Central memory CD4-positive, alpha-beta T cell (primary cell): ENCODE measurements at regions not wholly inside any gene's neighbourhood (a gene's known extent, or its start where the extent isn't known, plus 50 kb on each side); places are given as distances from the start of the nearest gene placed in this dataset.

Source experiments
- DNase-seq: peaks from one replicate; pipeline ENCODE4 v3.0.0; 2022

- DNase-seq = no peak
Measured at GRCh38 chr19:29401712-29402421, 123.9 kb upstream of the VSTM2B start.

DNA sequence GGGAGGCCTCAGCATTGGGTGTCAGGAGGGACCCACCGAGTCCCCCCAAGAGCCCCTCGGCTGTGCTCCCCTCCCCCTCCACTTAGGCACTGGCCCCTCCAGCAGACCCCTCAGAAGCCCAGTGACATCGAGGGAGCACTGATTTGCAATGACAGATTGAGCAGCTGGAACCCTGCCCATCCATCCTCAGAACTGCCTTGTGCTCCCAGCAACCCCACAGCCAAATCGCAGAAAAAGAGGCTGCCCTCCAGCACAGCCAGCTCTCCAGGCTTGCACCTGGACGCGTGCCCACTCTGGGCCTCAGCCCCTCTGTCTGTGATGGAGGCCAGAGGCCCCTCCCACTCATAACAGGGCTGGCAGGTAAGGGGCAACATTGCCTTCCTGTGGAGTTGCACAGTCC, 123.2 kb upstream of the VSTM2B start:
- DNase-seq = no peak

DNA sequence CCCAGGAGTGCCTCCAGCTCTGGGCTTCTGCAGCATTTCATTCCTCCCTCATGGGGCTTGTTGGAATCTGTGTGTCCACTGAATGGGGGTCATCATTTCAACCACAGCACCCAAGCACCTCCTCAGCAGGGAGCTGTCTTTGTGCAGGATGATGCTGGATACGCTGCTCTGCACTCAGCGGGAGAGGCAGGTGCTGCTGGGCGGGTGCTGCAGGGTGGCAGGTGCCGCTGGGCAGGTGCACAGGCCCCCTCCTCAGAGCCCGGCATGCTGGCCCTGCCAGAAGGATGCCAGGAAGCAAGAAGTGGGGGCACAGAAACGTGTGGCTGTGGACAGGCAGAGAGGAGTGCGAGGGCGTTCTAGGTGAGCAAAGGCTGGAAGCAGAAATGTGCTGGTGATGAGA, 121.8 kb upstream of the VSTM2B start:
- no peak for DNase-seq

- DNase-seq = no peak
Measured at GRCh38 chr19:29404951-29405727, 120.7 kb upstream of the VSTM2B start.

DNA sequence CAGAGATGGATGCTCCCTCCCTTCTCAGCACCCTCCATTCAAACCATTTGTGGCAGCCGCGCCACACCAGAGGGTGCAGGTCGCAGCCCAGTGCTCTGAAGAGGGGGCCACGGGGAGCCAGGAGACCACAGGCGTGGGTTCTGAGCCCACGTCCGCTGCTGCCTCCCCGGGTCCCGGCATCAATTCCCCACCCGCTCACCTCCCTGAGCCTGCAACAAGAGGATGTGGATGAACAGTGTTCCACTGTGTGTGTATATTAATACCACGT, 120.1 kb upstream of the VSTM2B start:
- no peak for DNase-seq

DNA sequence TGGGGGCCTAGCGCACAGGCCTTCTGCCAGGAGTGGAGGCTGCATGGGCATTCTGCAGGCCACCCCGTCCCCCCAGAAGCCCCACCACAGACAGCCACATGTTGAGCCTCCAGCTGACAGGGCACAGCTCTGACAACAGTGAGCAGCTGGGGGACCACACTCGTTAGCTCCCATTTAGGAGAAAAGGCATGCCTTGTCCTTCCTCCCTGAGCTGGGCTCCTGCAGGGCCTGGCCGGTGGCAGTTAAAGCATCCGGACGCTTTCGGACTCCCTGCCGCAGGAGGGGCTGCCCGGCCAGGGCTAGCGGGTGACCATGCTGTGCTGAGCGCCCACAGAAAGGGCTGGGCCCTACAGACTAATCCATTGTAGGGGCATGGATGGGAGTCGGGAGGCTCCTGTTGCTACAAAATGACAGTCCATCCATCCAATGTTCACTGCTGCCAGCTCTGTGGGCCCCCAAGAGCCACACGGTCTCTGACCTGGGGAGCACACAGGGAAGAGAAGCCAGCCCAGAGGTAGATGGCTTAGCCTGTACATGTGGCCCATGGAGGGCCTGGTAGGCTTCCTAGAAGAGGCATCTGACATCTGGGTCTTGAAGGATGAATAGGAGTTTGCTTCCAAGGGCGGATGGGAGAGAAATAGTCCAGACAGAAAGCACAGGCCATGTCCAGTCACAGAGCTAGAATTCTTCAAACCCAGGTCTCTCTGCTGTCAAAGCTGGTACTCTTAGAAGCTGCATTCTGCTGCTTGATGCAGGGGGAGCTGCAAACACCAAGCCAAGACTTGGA, 116.5 kb upstream of the VSTM2B start:
- DNase-seq = no peak

GRCh38 chr19:29410601-29411000, 115.2 kb upstream of the VSTM2B start:
- no peak for DNase-seq

- DNase-seq = no peak
Measured at GRCh38 chr19:29411113-29411581, 114.6 kb upstream of the VSTM2B start.

DNA sequence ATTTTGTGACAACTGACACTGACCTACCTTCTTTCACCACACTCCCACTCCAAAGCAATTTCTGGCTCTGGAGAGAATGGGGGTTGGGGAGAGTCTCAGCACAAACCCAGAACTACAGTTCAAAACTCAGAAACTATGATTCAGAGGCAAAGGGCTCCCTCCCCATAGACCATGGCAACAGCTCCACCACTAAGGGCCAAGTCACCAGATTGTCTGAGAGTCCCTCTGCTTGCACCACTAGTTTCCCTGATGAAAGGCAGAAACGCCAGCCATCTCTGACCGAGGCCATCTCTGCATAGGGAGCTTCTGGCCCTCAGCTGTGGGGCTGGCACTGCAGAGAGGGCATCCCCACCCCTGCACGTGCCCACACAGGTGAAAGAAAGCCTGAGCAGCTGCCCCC, 112.4 kb upstream of the VSTM2B start:
- DNase-seq = no peak

GRCh38 chr19:29415507-29415906, 110.3 kb upstream of the VSTM2B start:
- no peak for DNase-seq

DNA sequence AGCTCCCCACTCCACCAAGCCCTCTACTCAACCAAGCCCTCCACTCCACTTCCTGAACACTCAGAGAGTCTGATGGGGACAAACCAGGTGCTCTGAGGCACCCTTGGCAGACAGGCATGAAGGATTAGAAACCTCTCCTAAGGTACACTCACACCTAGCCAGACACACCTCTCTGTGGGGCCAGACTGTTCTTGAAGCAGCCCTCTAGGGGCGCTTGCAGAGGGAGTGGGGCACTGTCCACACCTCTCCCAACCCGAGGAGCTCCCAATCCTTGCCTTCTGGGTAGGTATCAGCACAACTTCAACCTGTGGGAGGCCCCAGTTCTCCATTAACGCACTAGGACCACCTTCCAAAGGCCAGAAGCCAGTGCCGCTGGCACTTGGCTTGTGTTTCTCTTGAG, 108.7 kb upstream of the VSTM2B start:
- DNase-seq = no peak

DNA sequence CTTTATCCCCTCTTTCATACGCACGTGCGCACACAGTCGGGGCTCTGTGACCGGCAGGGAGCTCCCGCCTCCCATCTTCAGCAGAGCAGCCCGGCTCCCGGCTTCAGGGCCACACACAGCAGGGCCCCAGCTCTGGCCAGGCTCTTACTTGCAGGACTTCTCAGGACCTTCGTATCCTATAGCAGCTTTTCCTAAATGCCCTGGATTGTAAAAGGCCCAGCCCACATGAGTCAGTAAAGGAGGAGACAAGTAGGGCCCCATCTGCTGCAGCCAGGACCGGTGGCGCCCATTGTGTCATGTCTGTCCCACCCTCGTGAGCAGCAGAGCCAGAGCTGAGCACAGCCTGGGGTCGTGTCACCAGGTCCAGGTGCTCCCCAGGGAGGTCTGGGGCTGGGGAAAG, 107.6 kb upstream of the VSTM2B start:
- DNase-seq = no peak

GRCh38 chr19:29420065-29420464, 105.7 kb upstream of the VSTM2B start:
- DNase-seq = no peak

- DNase-seq = no peak
Measured at GRCh38 chr19:29420482-29421195, 105.2 kb upstream of the VSTM2B start.

- no peak for DNase-seq
Measured at GRCh38 chr19:29421196-29421545, 104.6 kb upstream of the VSTM2B start.

DNA sequence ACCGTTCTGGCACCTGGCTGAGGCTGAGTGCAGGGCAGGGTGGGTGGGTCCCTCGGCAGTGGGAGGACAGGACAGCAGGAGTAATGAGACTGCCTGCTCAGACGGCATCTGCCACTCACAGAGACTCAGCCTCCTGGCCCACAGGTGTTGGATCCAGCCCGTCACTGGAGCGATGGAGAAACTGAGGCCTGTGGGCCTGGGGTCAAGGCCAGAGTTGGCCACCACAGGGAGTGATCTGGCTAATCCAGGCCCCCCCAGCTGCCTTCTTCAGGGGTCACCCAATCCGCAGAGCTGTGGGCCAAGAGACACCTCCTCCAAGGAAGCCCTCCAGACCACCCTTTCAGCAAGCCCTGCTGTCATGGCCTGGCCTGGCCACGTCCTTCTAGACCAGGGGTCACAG, 103.7 kb upstream of the VSTM2B start:
- DNase-seq = no peak

DNA sequence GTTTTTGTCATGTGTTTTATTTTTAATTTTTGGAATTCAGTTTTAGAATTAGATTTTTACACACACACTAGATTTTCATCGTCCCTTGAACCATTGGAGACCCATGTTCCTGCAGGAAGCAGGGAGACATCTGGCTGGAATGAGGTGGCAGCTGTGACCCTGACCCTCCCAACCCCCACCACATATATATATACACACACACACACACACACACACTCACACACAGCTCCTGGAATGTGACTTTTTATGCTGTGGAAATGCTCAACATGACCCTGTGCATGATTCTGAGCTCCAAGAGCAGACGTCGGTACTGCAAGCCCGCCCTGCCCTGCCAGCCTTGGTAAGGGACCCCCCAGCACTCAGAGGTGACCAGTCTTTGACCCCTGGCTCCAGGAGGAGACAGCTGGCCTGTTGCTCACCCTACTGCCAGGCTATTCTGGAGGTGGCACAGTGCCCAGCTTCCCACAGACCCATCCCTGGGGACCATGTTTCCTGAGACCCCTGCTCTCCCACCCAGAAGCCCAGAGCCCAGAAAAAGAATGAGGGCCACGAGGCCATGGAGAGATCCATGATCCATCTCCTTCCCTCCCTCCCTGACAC, 103.2 kb upstream of the VSTM2B start:
- no peak for DNase-seq

DNA sequence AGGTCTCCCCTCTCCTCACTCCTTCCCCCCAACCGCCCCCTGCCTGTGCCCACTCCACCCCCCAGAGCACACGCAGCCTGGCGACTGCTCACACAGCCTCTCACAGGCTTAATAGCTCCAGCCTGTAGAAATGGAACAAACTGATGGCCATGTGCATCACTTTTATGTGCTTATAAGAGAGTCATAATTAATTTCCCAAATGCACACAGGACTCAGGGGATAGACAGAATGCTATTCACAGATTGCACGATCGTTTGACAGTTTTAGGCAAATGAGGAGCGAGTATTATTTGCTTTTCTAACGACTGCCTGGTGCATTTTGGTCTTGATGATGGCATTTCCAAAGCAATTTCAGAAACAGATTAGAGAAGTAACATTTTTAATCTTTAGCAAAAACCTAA, 97.7 kb upstream of the VSTM2B start:
- no peak for DNase-seq

DNA sequence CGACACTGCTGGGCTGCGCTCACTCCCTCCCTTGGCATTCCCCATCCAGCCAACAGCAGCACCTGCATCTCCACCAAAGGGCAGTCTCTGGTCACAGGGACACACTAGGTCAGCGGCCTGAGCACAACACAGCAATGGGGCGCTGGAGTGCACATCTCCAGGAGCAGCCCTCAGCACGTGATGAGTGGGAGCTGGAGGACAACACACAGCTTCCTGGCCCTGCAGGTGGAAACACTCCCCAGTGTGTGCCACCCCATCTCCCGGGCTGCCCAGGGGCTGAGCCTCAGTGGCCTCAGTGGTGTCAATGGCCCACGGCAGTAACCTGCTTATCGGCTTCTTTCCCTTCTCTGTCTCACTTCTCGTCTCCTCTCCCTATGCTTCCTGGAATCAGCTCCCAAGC, 96.8 kb upstream of the VSTM2B start:
- DNase-seq = no peak

DNA sequence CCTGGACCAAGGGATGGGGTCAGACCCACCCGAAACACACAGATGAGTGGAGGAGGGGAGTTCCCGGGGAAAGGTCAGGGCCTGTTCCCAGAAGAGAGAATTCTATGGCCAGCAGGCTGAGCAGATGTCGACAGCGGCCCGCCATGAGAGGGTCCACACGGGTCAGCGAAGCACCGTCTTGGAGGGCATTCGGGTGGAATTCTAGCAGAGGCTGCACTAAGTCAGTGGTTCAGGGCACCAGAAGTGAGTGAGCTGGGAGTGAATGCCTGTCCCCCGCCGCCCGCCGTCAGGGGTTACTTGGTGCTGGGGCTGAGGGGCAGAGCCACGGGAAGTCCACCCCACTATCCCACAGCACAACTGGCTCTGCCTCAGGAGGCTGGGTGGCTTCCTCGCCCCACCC, 96.2 kb upstream of the VSTM2B start:
- DNase-seq = no peak

- DNase-seq = no peak
Measured at GRCh38 chr19:29431332-29431731, 94.5 kb upstream of the VSTM2B start.

DNA sequence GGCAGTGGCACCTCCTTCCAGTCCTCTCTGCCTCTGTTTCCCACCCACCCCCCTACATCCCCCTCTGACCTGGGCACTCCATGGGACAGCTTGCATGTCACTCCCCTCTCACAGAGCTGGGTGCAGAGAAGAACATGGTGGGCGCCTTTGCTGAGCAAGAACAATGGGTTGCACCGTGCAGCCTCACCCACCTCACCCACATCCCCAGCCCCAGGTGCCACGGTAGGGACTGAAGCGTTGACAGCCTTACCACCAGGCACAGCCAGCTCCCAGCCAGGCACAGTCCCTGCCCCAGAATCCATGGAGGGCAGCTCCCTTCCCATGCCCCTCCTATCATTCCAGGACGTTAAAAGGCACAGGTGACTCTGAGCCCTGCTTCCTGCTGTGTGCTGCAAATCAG, 93.1 kb upstream of the VSTM2B start:
- no peak for DNase-seq

DNA sequence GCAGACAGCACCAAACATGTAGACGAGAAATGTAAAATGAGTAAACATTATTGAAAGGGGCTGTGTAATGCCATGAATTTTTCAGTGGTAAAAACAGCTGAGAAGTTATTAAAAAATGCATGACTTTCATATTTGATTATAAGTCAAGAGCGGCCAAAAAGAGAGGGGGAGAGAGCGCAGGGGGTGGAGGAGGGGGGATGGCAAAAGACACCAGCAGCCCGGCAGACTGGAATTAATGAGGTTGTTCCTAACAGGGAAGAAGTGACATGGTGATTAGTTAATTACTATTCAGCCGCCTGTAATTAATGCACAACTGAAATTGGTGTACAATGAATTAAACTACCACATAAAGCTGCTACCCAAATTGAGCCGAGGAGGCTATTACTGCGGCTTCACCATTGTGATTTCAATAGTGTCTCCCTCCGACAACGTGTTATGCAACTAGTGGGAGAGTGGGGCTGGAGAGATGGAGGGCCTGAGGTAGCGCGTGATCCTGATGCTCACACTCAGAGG, 89.1 kb upstream of the VSTM2B start:
- no peak for DNase-seq
